ENCODE measurements at regions not wholly inside any gene's neighbourhood (a gene's known extent, or its start where the extent isn't known, plus 50 kb on each side); places are given as distances from the start of the nearest gene placed in this dataset.

- no peak for DNase-seq (ENCODE audit: low read depth)
- H3K4me3 ChIP-seq (ENCODE audit: low read depth, low read length) = no peak overlapping the region
- H3K27me3 ChIP-seq (ENCODE audit: control insufficient read depth, insufficient read depth, low read length) = no peaks in the 10 kb centered on the region
- no peaks in the 10 kb centered on the region for H3K36me3 ChIP-seq (ENCODE audit: control insufficient read depth, insufficient read depth, low read length)
- TF ChIP-seq, protein P1, sequence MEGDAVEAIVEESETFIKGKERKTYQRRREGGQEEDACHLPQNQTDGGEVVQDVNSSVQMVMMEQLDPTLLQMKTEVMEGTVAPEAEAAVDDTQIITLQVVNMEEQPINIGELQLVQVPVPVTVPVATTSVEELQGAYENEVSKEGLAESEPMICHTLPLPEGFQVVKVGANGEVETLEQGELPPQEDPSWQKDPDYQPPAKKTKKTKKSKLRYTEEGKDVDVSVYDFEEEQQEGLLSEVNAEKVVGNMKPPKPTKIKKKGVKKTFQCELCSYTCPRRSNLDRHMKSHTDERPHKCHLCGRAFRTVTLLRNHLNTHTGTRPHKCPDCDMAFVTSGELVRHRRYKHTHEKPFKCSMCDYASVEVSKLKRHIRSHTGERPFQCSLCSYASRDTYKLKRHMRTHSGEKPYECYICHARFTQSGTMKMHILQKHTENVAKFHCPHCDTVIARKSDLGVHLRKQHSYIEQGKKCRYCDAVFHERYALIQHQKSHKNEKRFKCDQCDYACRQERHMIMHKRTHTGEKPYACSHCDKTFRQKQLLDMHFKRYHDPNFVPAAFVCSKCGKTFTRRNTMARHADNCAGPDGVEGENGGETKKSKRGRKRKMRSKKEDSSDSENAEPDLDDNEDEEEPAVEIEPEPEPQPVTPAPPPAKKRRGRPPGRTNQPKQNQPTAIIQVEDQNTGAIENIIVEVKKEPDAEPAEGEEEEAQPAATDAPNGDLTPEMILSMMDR (IDR thresholded peaks at IDR 0.05; ENCODE audit: insufficient read depth, low read length, poor library complexity, severe bottlenecking) = no peak
These were observed 852.3 kb downstream of the QKI start for GRCh38 chr6:164266851-164267250.

DNA sequence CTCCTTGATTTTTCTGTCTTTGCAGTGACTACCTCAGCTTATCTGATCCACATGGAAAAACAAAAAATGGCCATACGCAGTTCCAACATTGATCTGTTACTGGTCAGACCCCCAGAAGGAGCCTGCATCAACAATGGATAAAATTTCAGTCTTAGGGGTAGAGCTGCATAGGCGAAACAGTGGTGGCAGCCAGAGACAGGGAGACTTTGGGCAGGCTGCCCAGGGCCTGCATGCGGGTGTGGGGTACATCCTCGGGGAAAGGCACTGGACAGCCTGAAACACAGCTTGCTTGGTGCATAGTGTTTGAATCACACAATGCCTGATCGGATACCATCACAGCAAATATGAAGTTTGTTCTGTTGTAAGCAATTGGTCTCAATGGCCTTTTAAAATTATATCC is 847.8 kb downstream of the QKI start:
- TF ChIP-seq, protein P1 (IDR thresholded peaks at IDR 0.05; ENCODE audit: insufficient read depth, low read length, poor library complexity, severe bottlenecking) = no peak
- no peaks in the 10 kb centered on the region for H3K36me3 ChIP-seq (ENCODE audit: control insufficient read depth, insufficient read depth, low read length)
- no peak overlapping the region for H3K4me3 ChIP-seq (ENCODE audit: low read depth, low read length)
- no peaks in the 10 kb centered on the region for H3K27me3 ChIP-seq (ENCODE audit: control insufficient read depth, insufficient read depth, low read length)
- DNase-seq (ENCODE audit: low read depth) = no peak

- TF ChIP-seq, protein P1 (IDR thresholded peaks at IDR 0.05; ENCODE audit: insufficient read depth, low read length, poor library complexity, severe bottlenecking) = no peak
- no peak overlapping the region for H3K4me3 ChIP-seq (ENCODE audit: low read depth, low read length)
- no peak for DNase-seq (ENCODE audit: low read depth)
- H3K27me3 ChIP-seq (ENCODE audit: control insufficient read depth, insufficient read depth, low read length) = no peaks in the 10 kb centered on the region
- H3K36me3 ChIP-seq (ENCODE audit: control insufficient read depth, insufficient read depth, low read length) = no peaks in the 10 kb centered on the region
These were observed 843.9 kb downstream of the QKI start for GRCh38 chr6:164258421-164258820.

GRCh38 chr6:164252948-164253347 is 838.4 kb downstream of the QKI start:
- DNase-seq (ENCODE audit: low read depth) = no peak
- TF ChIP-seq, protein P1 (IDR thresholded peaks at IDR 0.05; ENCODE audit: insufficient read depth, low read length, poor library complexity, severe bottlenecking) = no peak

GRCh38 chr6:164252291-164252690 is 837.8 kb downstream of the QKI start:
- Histone ChIP-seq H3K36me3 (ENCODE audit: control insufficient read depth, insufficient read depth, low read length) (no peaks in the 10 kb centered on the region), H3K27me3 (ENCODE audit: control insufficient read depth, insufficient read depth, low read length) (no peaks in the 10 kb centered on the region), H3K4me3 (ENCODE audit: low read depth, low read length) (no peak overlapping the region)
- TF ChIP-seq, protein P1 (IDR thresholded peaks at IDR 0.05; ENCODE audit: insufficient read depth, low read length, poor library complexity, severe bottlenecking) = no peak
- DNase-seq (ENCODE audit: low read depth) = no peak

More at GRCh38 chr6:164252948-164253347, 838.4 kb downstream of the QKI start:
- H3K4me3 ChIP-seq (ENCODE audit: low read depth, low read length) = no peak overlapping the region
- no peaks in the 10 kb centered on the region for H3K36me3 ChIP-seq (ENCODE audit: control insufficient read depth, insufficient read depth, low read length)
- H3K27me3 ChIP-seq (ENCODE audit: control insufficient read depth, insufficient read depth, low read length) = no peaks in the 10 kb centered on the region

DNA sequence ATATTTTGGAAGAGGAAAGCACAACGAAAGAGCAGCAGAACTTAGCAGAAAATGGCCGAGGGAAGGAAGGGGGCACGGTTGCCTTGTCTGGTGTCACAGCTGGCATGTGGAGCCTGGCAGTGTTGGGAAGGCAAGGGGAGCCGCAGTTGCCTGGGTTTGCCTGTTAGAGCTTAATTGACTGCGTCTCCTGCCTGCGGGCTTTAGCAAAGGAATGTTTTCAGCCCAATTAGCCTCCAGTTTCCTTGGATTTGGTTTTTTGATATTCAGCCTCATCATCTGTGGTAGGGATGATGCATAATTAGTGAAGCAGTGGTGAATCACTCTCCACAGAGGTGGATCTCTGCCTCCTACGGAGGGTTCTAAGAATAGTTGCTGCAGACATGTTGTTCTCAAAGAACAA is 832.6 kb downstream of the QKI start:
- DNase-seq (ENCODE audit: low read depth) = no peak
- TF ChIP-seq, protein P1 (IDR thresholded peaks at IDR 0.05; ENCODE audit: insufficient read depth, low read length, poor library complexity, severe bottlenecking) = no peak
- no peak overlapping the region for H3K4me3 ChIP-seq (ENCODE audit: low read depth, low read length)
- no peaks in the 10 kb centered on the region for H3K36me3 ChIP-seq (ENCODE audit: control insufficient read depth, insufficient read depth, low read length)
- H3K27me3 ChIP-seq (ENCODE audit: control insufficient read depth, insufficient read depth, low read length) = no peaks in the 10 kb centered on the region
